H4 (cell line): ENCODE measurements at regions not wholly inside any gene's neighbourhood (a gene's known extent, or its start where the extent isn't known, plus 50 kb on each side); places are given as distances from the start of the nearest gene placed in this dataset.
"Not testable (repeated sequence)": the region's sequence is repeated elsewhere in the genome, so short reads cannot be mapped to it uniquely, and the experiment has no call there.

ENCODE experiments used
- DNase-seq: peaks from one replicate; pipeline ENCODE4 v3.0.0-alpha.2; 2015; ENCODE audit warnings: low spot score

GRCh38 chr16:9014389-9014788 lies 50.7 kb upstream of the USP7 start:
- no peak for DNase-seq

GRCh38 chr16:9015489-9015888 lies 51.8 kb upstream of the USP7 start:
- no peak for DNase-seq

- not testable (repeated sequence) for DNase-seq
These were observed 52.3 kb upstream of the USP7 start for GRCh38 chr16:9016005-9016404.

GRCh38 chr16:9016824-9017223 lies 53.1 kb upstream of the USP7 start:
- peak; percentile 62 for DNase-seq

- DNase-seq: no peak
These were observed 63.5 kb upstream of the USP7 start for GRCh38 chr16:9027070-9027799.

- DNase-seq: not testable (repeated sequence)
These were observed 63.0 kb upstream of the HAPSTR1 start for GRCh38 chr16:9028491-9028890.

GRCh38 chr16:9031107-9031506 lies 60.3 kb upstream of the HAPSTR1 start:
- no peak for DNase-seq

GRCh38 chr16:9033125-9033830 lies 58.2 kb upstream of the HAPSTR1 start:
- DNase-seq: peak; percentile 66

GRCh38 chr16:9034056-9034455 lies 57.4 kb upstream of the HAPSTR1 start:
- DNase-seq: no peak

- no peak for DNase-seq
These were observed 55.4 kb upstream of the HAPSTR1 start for GRCh38 chr16:9035996-9036395.

- DNase-seq: no peak
These were observed 52.2 kb upstream of the HAPSTR1 start for GRCh38 chr16:9039210-9039609.

- no peak for DNase-seq
These were observed 50.5 kb upstream of the HAPSTR1 start for GRCh38 chr16:9040800-9041412.
